ENCODE measurements at regions not wholly inside any gene's neighbourhood (a gene's known extent, or its start where the extent isn't known, plus 50 kb on each side); places are given as distances from the start of the nearest gene placed in this dataset.

DNA sequence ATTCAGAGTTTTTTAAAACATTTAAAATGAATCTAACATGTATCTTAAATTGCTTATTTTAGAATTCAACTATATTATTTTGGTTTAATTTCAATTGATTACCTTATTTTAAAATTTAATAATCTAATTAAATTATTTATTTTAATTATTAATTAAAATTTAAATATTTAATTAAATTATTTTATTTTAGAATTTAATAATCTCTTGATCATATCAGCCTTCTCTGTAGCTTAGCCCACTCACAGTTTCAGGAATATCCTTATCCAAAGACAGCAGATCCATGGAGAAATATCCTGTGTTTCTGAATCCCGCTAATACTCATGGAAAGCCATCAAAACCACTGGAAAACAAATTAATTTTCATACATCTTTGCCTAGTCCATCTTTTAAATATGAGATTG, 1669.2 kb downstream of the PCDH9 start:
- Histone ChIP-seq H3K27me3 (ENCODE audit: control insufficient read depth in 1 of 2, insufficient read depth in 2 of 2, low read length in 2 of 2) (no peaks in the 10 kb centered on the region), H3K36me3 (replicated peaks in 1 of 2; ENCODE audit: control insufficient read depth in 1 of 2, insufficient read depth in 2 of 2, low read length in 2 of 2) (no peaks in the 10 kb centered on the region), H3K4me2 (ENCODE audit: low read depth, low read length) (no peak overlapping the region), H2AFZ (ENCODE audit: low read length) (no peak overlapping the region), H3K79me2 (ENCODE audit: insufficient read depth, low read length) (no peaks in the 10 kb centered on the region), H3K9ac (ENCODE audit: insufficient read depth, low read depth, low read length) (no peak overlapping the region), H3K4me1 (ENCODE audit: insufficient read depth, low read length) (no peaks in the 10 kb centered on the region), H3K27ac (ENCODE audit: extremely low read length, insufficient read depth, low read length) (no peak overlapping the region), H3K9me3 (ENCODE audit: low read length) (peaks cover 33% of the 10 kb centered on the region; the same call in 1 of the 2 replicates), H4K20me1 (ENCODE audit: insufficient read depth, low read length) (no peaks in the 10 kb centered on the region), H3K4me3 (replicated peaks in 1 of 3; ENCODE audit: insufficient read depth in 1 of 3, low read depth in 2 of 3, low read length in 3 of 3) (no peak overlapping the region)
- POLR2A ChIA-PET, result no interaction called here
- WGBS (ENCODE audit: low lambda C conversion rate), result 8% methylated on average over 1 of the region's 1 CpG
- CTCF ChIA-PET (ENCODE audit: low intra/inter-chr PET ratio, low total read pairs), result no interaction called here
- DNase-seq (ENCODE audit: low spot score) (no peak), FAIRE-seq (no peak), ATAC-seq (no peak)
- no peak for TF ChIP-seq ZNF883 (CRISPR knock-in tag; IDR thresholded peaks at IDR 0.05; ENCODE audit: not compliant biosample characterization)
- intact Hi-C loops (cut with micrococcal nuclease; ENCODE audit: unreplicated experiment), result no loop called here
- in situ Hi-C loops (cut with HindIII; ENCODE audit: extremely low pct_ligation_motif_present, low pct_unique_long_range_greater_than_20kb), result no loop called here
- no TSS peak for BruUV-seq (replicated peaks)

DNA sequence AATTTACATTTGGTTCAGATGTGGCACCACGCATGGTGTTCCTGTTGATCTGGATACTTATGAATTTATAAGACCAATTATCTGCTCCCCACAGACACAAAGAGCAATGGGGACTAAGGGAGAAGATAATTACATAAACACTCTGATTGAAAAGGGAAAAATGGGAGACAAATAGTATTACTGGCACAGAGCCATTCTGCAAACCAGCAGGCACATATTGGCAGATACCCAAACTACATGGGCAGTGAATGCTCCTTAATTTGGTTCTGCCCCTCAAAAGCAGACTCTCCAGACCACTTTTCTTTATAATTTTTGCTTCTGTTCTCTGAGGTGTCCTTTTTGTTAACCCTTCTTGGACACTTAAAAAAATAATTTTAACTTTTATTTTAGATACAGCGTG, 1674.2 kb downstream of the PCDH9 start:
- H3K27ac ChIP-seq (ENCODE audit: extremely low read length, insufficient read depth, low read length), result no peak overlapping the region
- H3K36me3 ChIP-seq (replicated peaks in 1 of 2; ENCODE audit: control insufficient read depth in 1 of 2, insufficient read depth in 2 of 2, low read length in 2 of 2), result no peaks in the 10 kb centered on the region
- 5% methylated on average over 2 of the region's 2 CpGs for WGBS (ENCODE audit: low lambda C conversion rate)
- ChIA-PET CTCF (ENCODE audit: low intra/inter-chr PET ratio, low total read pairs) (no interaction called here), POLR2A (no interaction called here)
- in situ Hi-C loops (cut with HindIII; ENCODE audit: extremely low pct_ligation_motif_present, low pct_unique_long_range_greater_than_20kb), result no loop called here
- FAIRE-seq (no peak), DNase-seq (ENCODE audit: low spot score) (no peak), ATAC-seq (no peak)
- intact Hi-C loops (cut with micrococcal nuclease; ENCODE audit: unreplicated experiment), result no loop called here
- H3K9ac ChIP-seq (ENCODE audit: insufficient read depth, low read depth, low read length), result no peak overlapping the region
- no peak overlapping the region for H3K4me2 ChIP-seq (ENCODE audit: low read depth, low read length)
- H3K79me2 ChIP-seq (ENCODE audit: insufficient read depth, low read length), result no peaks in the 10 kb centered on the region
- no peak overlapping the region for H3K4me3 ChIP-seq (replicated peaks in 1 of 3; ENCODE audit: insufficient read depth in 1 of 3, low read depth in 2 of 3, low read length in 3 of 3)
- H4K20me1 ChIP-seq (ENCODE audit: insufficient read depth, low read length), result no peaks in the 10 kb centered on the region
- H2AFZ ChIP-seq (ENCODE audit: low read length), result no peak overlapping the region
- no TSS peak for BruUV-seq (replicated peaks)
- peaks cover 53% of the 10 kb centered on the region for H3K9me3 ChIP-seq (ENCODE audit: low read length)
- TF ChIP-seq GABPA (IDR thresholded peaks at IDR 0.05; ENCODE audit: low read depth, low read length) (no peak), GABPA (CRISPR knock-in tag; IDR thresholded peaks at IDR 0.05; ENCODE audit: low read depth) (no peak), NFKBIZ (CRISPR knock-in tag; IDR thresholded peaks at IDR 0.05) (no peak), ZNF33B (CRISPR knock-in tag; IDR thresholded peaks at IDR 0.05) (no peak), CCAR2 (optimal IDR thresholded peaks at IDR 0.05; ENCODE audit: low read depth, low read length) (no peak), KDM5B (CRISPR knock-in tag; IDR thresholded peaks at IDR 0.05; ENCODE audit: borderline replicate concordance) (no peak), ZNF619 (CRISPR knock-in tag; IDR thresholded peaks at IDR 0.05) (no peak), NRL (CRISPR knock-in tag; IDR thresholded peaks at IDR 0.05; ENCODE audit: borderline replicate concordance) (no peak), ZNF253 (CRISPR knock-in tag; IDR thresholded peaks at IDR 0.05; ENCODE audit: borderline replicate concordance) (no peak), TAF15 (IDR thresholded peaks at IDR 0.05; ENCODE audit: low read depth, low read length, poor library complexity, severe bottlenecking) (no peak)
- TF ChIP-seq, protein P1, sequence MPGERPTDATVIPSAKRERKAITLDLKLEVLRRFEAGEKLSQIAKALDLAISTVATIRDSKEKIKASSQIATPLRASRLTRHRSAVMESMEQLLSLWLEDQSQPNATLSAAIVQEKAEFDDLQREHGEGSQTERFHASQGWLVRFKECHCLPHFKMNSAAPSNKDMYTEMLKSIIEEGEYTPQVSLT (CRISPR knock-in tag; IDR thresholded peaks at IDR 0.05; ENCODE audit: borderline replicate concordance, low read depth), result no peak
- H3K27me3 ChIP-seq (ENCODE audit: control insufficient read depth in 1 of 2, insufficient read depth in 2 of 2, low read length in 2 of 2), result no peaks in the 10 kb centered on the region
- H3K4me1 ChIP-seq (ENCODE audit: insufficient read depth, low read length), result no peaks in the 10 kb centered on the region
